ENCODE measurements at regions not wholly inside any gene's neighbourhood (a gene's known extent, or its start where the extent isn't known, plus 50 kb on each side); places are given as distances from the start of the nearest gene placed in this dataset.

GRCh38 chr11:95302211-95302610 lies 71.2 kb upstream of the SESN3 start:
- TF ChIP-seq RAD21 (IDR thresholded peaks at IDR 0.05; ENCODE audit: low read depth) = no peak
- no peak for TF ChIP-seq CREB1 (IDR thresholded peaks at IDR 0.05; ENCODE audit: low read depth)
- no peak for TF ChIP-seq FOXM1 (IDR thresholded peaks at IDR 0.05; ENCODE audit: borderline replicate concordance, low read depth)
- TF ChIP-seq TEAD4 (IDR thresholded peaks at IDR 0.05) = no peak
- no peak for TF ChIP-seq CEBPB (IDR thresholded peaks at IDR 0.05)
- no peak for TF ChIP-seq ZBTB7A (IDR thresholded peaks at IDR 0.05; ENCODE audit: low read depth)
- TF ChIP-seq MAX (IDR thresholded peaks at IDR 0.05) = no peak
- TF ChIP-seq, protein P1, sequence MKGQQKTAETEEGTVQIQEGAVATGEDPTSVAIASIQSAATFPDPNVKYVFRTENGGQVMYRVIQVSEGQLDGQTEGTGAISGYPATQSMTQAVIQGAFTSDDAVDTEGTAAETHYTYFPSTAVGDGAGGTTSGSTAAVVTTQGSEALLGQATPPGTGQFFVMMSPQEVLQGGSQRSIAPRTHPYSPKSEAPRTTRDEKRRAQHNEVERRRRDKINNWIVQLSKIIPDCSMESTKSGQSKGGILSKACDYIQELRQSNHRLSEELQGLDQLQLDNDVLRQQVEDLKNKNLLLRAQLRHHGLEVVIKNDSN (IDR thresholded peaks at IDR 0.05) = no peak
- TF ChIP-seq TCF12 (IDR thresholded peaks at IDR 0.05; ENCODE audit: low read depth) = no peak
- TF ChIP-seq TAF1 (IDR thresholded peaks at IDR 0.05; ENCODE audit: low read depth) = no peak
- TF ChIP-seq NFIC (IDR thresholded peaks at IDR 0.05) = no peak
- TF ChIP-seq EP300 (IDR thresholded peaks at IDR 0.05; ENCODE audit: borderline replicate concordance) = no peak
- TF ChIP-seq, protein P2, sequence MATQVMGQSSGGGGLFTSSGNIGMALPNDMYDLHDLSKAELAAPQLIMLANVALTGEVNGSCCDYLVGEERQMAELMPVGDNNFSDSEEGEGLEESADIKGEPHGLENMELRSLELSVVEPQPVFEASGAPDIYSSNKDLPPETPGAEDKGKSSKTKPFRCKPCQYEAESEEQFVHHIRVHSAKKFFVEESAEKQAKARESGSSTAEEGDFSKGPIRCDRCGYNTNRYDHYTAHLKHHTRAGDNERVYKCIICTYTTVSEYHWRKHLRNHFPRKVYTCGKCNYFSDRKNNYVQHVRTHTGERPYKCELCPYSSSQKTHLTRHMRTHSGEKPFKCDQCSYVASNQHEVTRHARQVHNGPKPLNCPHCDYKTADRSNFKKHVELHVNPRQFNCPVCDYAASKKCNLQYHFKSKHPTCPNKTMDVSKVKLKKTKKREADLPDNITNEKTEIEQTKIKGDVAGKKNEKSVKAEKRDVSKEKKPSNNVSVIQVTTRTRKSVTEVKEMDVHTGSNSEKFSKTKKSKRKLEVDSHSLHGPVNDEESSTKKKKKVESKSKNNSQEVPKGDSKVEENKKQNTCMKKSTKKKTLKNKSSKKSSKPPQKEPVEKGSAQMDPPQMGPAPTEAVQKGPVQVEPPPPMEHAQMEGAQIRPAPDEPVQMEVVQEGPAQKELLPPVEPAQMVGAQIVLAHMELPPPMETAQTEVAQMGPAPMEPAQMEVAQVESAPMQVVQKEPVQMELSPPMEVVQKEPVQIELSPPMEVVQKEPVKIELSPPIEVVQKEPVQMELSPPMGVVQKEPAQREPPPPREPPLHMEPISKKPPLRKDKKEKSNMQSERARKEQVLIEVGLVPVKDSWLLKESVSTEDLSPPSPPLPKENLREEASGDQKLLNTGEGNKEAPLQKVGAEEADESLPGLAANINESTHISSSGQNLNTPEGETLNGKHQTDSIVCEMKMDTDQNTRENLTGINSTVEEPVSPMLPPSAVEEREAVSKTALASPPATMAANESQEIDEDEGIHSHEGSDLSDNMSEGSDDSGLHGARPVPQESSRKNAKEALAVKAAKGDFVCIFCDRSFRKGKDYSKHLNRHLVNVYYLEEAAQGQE (IDR thresholded peaks at IDR 0.05; ENCODE audit: low read depth) = no peak
- no peak for TF ChIP-seq EGR1 (IDR thresholded peaks at IDR 0.05)
- no peak for TF ChIP-seq YY1 (IDR thresholded peaks at IDR 0.05; ENCODE audit: low read depth)

- TF ChIP-seq, protein P2 (IDR thresholded peaks at IDR 0.05; ENCODE audit: low read depth) = no peak
- TF ChIP-seq TAF1 (IDR thresholded peaks at IDR 0.05; ENCODE audit: low read depth) (no peak), EP300 (IDR thresholded peaks at IDR 0.05; ENCODE audit: borderline replicate concordance) (no peak)
Measured at GRCh38 chr11:95301474-95301873, 70.5 kb upstream of the SESN3 start.

DNA sequence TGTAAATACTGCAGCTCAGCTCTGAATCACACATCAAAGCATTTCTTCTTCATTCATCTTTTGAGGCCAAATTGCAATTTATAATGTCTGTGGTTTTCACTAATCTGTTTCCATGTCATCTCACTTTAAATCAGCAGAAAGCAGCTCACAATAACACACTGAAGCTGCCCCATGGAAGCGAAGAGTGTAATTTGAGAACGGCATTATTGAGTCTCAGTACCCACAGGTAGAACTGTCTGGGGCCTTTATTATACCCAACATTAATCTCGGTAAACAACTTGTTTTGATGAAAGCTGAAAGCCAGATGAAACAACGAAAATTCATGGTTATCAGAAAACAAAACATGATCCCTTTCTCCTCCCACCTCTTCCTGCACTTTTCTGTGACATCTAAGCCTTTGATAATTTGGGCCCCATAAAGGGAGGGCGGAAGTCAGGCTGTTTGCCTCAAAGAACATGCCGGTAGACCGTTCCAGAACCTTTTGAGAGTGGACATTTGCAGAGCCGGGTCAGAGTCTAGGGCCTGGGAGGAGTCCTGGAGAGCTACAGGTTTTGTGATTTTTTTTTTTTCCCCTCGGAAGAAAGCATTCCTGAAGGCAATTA lies 68.2 kb upstream of the SESN3 start:
- TF ChIP-seq, protein P1 (IDR thresholded peaks at IDR 0.05) = no peak
- TF ChIP-seq TEAD4 (IDR thresholded peaks at IDR 0.05) = no peak
- no peak for TF ChIP-seq NFIC (IDR thresholded peaks at IDR 0.05)
- TF ChIP-seq MAX (IDR thresholded peaks at IDR 0.05) = peak; percentile 49; the same call in 1 of the 2 replicates
- no peak for TF ChIP-seq EGR1 (IDR thresholded peaks at IDR 0.05)
- no peak for TF ChIP-seq TCF12 (IDR thresholded peaks at IDR 0.05; ENCODE audit: low read depth)

GRCh38 chr11:95297680-95298452 lies 66.9 kb upstream of the SESN3 start:
- no peak for TF ChIP-seq YY1 (IDR thresholded peaks at IDR 0.05; ENCODE audit: low read depth)
- no peak for TF ChIP-seq ZBTB7A (IDR thresholded peaks at IDR 0.05; ENCODE audit: low read depth)
- TF ChIP-seq NFIC (IDR thresholded peaks at IDR 0.05) = no peak
- TF ChIP-seq RAD21 (IDR thresholded peaks at IDR 0.05; ENCODE audit: low read depth) = no peak
- no peak for TF ChIP-seq CREB1 (IDR thresholded peaks at IDR 0.05; ENCODE audit: low read depth)
- TF ChIP-seq TAF1 (IDR thresholded peaks at IDR 0.05; ENCODE audit: low read depth) = no peak
- TF ChIP-seq FOXM1 (IDR thresholded peaks at IDR 0.05; ENCODE audit: borderline replicate concordance, low read depth) = no peak
- no peak for TF ChIP-seq CEBPB (IDR thresholded peaks at IDR 0.05)
- TF ChIP-seq TCF12 (IDR thresholded peaks at IDR 0.05; ENCODE audit: low read depth) = no peak
- TF ChIP-seq EP300 (IDR thresholded peaks at IDR 0.05; ENCODE audit: borderline replicate concordance) = no peak
- TF ChIP-seq, protein P1 (IDR thresholded peaks at IDR 0.05) = no peak
- no peak for TF ChIP-seq TEAD4 (IDR thresholded peaks at IDR 0.05)
- no peak for TF ChIP-seq MAX (IDR thresholded peaks at IDR 0.05)
- TF ChIP-seq, protein P2 (IDR thresholded peaks at IDR 0.05; ENCODE audit: low read depth) = no peak
- no peak for TF ChIP-seq EGR1 (IDR thresholded peaks at IDR 0.05)
